ENCODE measurements at regions not wholly inside any gene's neighbourhood (a gene's known extent, or its start where the extent isn't known, plus 50 kb on each side); places are given as distances from the start of the nearest gene placed in this dataset.
"Not testable (repeated sequence)": the region's sequence is repeated elsewhere in the genome, so short reads cannot be mapped to it uniquely, and the experiment has no call there.

GRCh38 chr1:81517987-81518386 lies 282.7 kb upstream of the ADGRL2 start:
- FAIRE-seq: no peak

DNA sequence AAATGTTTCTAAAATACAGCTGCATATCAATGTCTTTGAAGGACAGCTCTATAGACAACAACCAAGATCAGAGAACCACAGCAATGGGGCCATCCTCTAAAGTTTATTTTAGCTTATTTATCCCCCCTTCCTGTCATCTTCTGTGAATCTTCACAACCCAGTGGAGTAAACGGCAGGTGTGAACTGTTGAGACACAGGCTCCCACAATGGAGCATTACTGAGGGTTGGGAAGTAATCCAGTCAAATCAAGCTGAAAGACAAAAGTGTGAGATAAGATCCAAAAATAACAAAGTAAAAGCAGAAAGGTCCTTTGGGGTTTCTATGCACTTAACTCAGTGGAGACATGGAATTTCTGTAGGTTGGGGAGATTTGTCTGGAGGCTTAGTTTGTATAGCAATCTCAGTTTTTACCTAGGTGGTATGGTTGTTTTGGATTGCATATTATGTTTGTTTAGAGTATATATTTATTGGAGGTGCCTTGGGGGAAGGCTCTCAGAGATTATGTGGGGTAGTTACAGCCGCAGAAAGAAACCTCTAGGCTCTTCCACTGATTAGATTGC lies 286.9 kb upstream of the ADGRL2 start:
- no peak for FAIRE-seq

DNA sequence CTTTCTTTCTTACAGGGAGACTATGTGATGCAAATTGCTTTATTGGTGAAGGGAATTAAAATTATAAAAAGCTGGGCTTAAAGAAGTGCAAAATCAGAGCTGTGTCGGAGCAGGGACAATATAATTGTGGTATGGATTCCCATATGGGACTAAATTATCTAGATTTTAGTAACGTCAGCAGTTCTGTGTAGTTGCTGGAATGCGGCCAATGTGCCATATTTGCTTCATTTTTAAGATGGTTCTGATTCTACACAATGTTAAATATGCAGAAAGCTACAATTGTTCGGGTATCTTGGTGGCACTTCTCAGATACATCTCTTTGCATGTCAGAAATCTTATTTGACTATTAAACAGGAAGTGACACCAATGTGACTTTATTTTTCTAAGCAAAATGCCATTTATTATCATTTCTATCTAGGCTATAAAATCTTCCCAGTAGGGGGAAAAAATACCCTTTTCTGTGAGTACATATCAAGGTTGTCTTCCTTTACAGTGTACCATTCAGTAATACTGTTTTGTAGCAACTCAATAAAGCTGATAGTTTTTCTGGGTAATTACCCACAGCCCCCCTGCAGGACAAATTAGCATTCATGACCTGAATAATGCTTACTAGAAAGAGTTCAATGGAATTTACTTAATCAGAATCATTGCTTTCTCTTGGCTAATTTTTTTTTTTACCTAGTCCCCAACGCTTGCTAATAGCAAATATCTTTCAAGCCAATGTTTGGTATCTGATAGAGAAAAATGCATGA lies 288.3 kb upstream of the ADGRL2 start:
- FAIRE-seq: no peak

GRCh38 chr1:81511281-81511680 lies 289.5 kb upstream of the ADGRL2 start:
- FAIRE-seq: no peak

- FAIRE-seq: no peak
Measured at GRCh38 chr1:81510701-81511100, 290.0 kb upstream of the ADGRL2 start.

DNA sequence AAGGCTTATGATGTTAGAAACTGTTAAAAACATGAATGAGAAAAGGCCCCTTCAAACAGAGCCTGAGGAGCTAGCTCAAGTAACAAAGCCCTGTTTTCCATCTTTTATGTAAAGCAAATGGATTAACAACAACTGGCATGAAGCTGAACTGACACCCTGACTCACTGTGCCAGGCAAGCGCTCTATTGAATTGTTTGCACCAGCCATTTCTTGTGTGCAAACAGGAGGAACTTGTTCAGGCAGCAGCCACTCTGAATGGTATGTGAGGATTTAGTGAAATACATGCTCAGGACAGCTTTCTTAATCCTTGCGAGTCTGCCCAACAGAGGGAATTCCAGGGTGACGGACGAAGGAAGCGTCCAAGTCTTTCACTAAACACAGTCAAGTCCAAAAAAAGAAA lies 291.1 kb upstream of the ADGRL2 start:
- no peak for FAIRE-seq

- FAIRE-seq: no peak
Measured at GRCh38 chr1:81506699-81507098, 294.0 kb upstream of the ADGRL2 start.

DNA sequence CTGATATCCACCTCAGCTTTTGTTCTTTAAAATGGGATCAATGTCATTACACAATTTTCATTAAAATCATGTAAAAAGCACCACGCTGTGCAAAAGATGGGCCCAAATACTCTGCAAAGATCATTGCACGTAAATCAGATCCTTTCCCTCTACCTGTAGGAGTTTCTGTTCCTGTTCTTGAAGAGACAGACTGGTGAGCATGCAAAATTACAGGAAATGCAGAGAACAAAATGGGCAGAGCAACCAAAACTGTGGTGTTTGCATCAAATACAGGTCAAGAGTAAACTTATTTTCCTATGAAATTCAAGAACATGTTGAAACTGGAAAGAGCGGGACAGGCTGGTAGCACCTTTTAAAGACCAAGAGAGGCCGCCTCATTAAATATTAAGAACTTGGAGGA lies 294.9 kb upstream of the ADGRL2 start:
- no peak for FAIRE-seq

DNA sequence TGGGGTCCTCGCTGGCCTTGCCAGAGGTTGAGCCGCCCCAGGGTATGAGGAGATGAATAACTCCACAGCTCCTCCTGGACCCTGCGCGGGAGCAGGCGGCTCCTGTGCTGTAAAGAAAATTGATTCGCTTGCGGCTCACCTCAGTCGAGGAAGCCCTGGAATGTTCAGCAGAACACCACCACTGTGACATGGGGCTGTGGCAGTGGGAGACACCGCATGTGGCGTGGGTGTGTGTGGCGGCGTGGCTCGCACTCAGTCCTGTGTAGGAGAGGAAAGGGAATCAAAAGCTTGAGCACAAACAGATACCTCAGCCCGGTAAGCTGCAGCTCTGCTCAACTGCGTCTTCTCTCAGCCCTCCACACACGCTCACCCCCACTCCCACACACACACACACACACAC lies 295.9 kb upstream of the ADGRL2 start:
- FAIRE-seq: not testable (repeated sequence)

DNA sequence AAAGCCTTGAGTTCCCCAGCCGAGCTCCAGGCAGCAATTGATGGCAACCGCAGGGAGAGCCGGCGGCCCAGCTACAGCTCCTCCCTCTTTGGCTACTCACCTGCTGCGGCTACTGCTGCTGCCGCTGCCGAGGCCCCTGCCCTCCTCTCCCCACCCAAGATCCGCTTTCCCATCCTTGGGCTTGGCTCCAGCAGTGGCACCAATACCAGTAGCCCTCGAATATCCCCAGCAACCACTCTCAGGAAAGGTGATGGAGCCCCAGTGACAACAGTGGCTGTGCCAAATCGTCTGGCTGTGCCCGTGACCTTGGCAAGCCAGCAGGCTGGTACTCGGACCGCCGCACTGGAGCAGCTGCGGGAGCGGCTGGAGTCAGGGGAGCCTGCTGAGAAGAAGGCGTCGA lies 298.0 kb upstream of the ADGRL2 start:
- not testable (repeated sequence) for FAIRE-seq

- not testable (repeated sequence) for FAIRE-seq
Measured at GRCh38 chr1:81501485-81501884, 299.2 kb upstream of the ADGRL2 start.

GRCh38 chr1:81499487-81499886 lies 301.2 kb upstream of the ADGRL2 start:
- FAIRE-seq: no peak

DNA sequence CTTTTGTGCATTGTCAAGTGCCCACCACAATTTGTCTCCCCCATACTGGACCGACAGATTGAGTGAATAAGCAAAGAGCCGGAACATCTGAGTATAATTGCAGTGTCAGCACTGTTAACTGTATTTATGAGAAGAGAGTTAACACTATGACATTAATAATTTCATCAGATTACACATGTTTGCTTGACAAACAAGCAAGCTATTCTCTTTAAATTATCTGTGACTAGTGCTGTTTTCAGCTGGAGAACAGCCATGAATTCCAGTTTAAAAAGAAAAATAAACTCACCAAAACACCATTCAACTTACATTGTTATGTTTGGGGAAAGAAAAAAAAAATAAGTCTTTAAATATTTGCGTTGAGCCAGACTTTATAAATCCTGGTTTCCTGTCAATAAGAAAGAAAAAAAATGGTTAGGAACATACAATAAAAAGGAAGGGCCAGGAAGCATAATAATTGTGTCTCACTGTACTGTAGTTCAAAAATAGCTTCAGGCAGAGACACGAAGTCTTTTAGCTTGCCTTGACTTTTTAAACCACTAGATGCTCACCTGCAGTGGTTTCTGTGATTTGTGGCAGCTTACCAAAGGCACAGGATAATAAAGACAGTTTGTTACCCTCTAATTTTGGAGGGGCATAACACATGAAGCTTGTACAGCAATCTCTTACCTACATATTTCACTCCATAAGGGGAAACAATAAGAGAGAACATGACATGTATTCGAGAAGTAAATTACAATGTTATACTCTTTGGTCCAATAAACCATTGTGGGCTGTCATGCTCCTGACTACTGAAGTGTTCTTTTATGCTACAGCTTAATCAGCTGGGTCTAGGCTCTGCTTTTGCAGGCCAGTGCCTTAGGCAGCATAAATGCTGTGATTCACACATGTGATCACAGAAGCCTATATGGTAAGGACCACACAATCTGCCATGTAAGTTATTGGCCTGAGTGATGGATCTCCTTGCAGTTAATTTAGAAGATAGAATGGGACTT lies 302.0 kb upstream of the ADGRL2 start:
- FAIRE-seq: no peak

- FAIRE-seq: no peak
Measured at GRCh38 chr1:81496349-81496748, 304.4 kb upstream of the ADGRL2 start.

- no peak for FAIRE-seq
Measured at GRCh38 chr1:81493102-81493869, 307.4 kb upstream of the ADGRL2 start.

- FAIRE-seq: no peak
Measured at GRCh38 chr1:81492628-81493027, 308.1 kb upstream of the ADGRL2 start.

DNA sequence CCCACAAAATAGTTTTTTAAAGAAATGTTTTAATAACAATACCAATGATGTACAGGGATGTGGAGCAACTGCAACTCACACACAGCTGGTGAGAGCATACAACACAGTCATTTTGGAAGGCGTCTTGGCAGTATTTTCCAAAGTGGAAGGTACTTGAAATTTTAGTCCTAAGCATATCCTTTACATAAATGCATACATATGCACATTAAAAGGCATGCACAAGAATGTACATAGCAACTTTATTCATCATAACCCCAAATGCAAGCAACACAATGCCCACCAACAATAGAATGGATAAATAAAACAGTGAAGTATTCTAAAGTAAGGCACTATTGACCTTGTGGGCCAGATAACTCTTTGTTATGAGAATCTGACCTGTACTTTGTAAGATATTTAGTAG lies 310.1 kb upstream of the ADGRL2 start:
- FAIRE-seq: no peak

GRCh38 chr1:81489372-81489934 lies 311.3 kb upstream of the ADGRL2 start:
- no peak for FAIRE-seq

GRCh38 chr1:81484284-81484683 lies 316.4 kb upstream of the ADGRL2 start:
- no peak for FAIRE-seq

DNA sequence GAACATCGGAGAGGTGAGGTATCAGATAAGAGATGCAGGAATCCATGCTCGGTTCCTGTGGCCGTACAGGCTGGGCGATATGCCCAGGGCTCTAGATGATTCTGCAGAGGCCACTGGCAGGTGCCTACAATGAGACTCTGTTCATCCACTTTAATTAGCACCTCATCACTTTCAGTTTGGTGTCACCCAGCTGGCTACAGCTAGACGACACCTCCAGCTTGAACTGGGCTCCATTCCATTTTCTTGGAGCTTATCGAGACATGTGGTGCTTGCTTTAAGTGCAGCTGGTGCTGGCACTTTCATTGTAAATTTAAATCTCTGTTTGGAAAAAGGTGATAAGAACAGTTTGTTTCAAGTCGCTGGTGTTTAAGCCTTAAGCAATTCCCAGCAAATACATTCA lies 322.5 kb upstream of the ADGRL2 start:
- no peak for FAIRE-seq

DNA sequence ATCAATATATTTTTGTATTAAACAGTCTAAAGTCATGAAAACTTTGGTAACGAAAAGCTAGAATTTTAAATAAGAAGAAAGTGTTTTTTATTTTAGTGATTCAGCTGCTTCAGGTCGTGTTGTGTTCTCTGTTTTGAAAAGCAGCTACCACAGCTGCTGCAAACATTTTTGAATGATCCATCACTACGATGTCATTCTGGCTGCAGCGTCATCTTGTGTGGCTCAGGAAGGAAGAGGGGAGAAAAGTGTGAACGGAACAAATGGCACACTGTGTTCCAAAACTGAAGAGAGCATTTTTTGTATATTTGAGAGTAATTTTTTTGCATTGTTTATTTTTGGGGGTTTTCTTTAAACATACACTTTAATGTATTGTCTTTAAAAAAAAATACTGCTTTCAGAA lies 323.0 kb upstream of the ADGRL2 start:
- FAIRE-seq: no peak

GRCh38 chr1:81472387-81472786 lies 328.3 kb upstream of the ADGRL2 start:
- FAIRE-seq: no peak

DNA sequence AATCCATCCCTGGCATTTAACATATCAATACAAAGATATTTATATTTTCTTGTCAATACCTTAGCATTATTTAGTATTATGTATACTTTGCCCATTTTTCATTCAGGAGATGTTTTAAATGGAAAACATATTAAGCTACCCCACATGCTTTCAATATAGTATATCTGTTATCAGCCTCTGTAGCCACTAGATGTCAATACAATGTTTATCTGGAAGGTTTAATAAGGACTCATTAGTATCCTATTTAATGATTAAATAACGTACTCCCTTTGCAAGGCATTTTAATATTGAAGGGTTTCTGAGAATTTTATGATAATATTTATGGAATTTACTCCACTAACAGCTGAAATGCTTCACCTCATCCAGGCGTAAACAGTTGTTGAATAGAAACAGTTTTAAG lies 329.5 kb upstream of the ADGRL2 start:
- no peak for FAIRE-seq

Measured in G401.6 (cell line).